ENCODE measurements at regions not wholly inside any gene's neighbourhood (a gene's known extent, or its start where the extent isn't known, plus 50 kb on each side); places are given as distances from the start of the nearest gene placed in this dataset.

DNA sequence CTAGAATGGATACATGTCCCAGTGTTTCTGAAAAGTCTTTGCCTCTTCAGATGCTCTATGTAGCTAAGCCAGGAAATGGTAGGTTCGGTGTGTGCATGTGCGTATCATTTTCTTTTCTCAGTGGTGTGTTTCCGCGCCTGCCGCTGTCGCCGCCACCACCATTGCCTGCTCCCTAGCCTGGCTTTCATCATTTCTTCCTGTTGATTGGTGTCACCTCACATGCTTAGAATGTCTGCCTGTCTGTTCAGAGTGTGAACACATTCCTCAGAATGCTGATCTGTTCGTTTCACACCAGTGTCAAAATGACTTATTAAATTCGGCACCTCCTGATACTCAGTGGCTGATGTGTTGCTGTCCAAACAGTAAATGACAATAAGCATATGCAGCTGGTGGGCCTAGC is 255.2 kb upstream of the SPRED2 start:
- H2BK12ac ChIP-seq (ENCODE audit: low read length) = no peak overlapping the region
- WGBS (ENCODE audit: extremely low coverage, insufficient coverage, insufficient read length) = no CpG with 5 or more reads among the region's 9 CpGs

GRCh38 chr2:65686928-65687521 is 254.6 kb upstream of the SPRED2 start:
- H3K23ac ChIP-seq (ENCODE audit: low read length) = no peak overlapping the region
- H2BK5ac ChIP-seq (ENCODE audit: low read depth, low read length, poor library complexity) = no peak overlapping the region
- no peak overlapping the region for H4K12ac ChIP-seq (ENCODE audit: low read depth, low read length)
- H3K4me1 ChIP-seq (ENCODE audit: control insufficient read depth in 1 of 2, insufficient read depth in 2 of 2, low read length in 2 of 2) = no peaks in the 10 kb centered on the region
- no peak overlapping the region for H3K4me2 ChIP-seq (ENCODE audit: low read length)
- no peak for DNase-seq
- peaks cover 4% of the 10 kb centered on the region for H3K9me3 ChIP-seq (ENCODE audit: insufficient read depth, low read depth, low read length)
- no peaks in the 10 kb centered on the region for H3K79me2 ChIP-seq (ENCODE audit: control insufficient read depth, insufficient read depth, low read length, poor library complexity)
- H3K79me1 ChIP-seq (ENCODE audit: low read length) = no peaks in the 10 kb centered on the region
- no peak overlapping the region for H4K8ac ChIP-seq (ENCODE audit: low read depth, low read length)
- no peaks in the 10 kb centered on the region for H3K27me3 ChIP-seq (ENCODE audit: insufficient read depth, low read length)
- WGBS (ENCODE audit: extremely low coverage, insufficient coverage, insufficient read length) = no CpG with 5 or more reads among the region's 5 CpGs
- H3K4me3 ChIP-seq (ENCODE audit: low read depth, low read length) = no peak overlapping the region
- no peak overlapping the region for H3K18ac ChIP-seq (ENCODE audit: low read length)
- H2BK12ac ChIP-seq (ENCODE audit: low read length) = no peak overlapping the region
- no peaks in the 10 kb centered on the region for H3K36me3 ChIP-seq (ENCODE audit: control insufficient read depth in 1 of 2, insufficient read depth in 2 of 2, low read length in 2 of 2)
- no peak overlapping the region for H3K14ac ChIP-seq (ENCODE audit: low read length)
- H2AK5ac ChIP-seq (ENCODE audit: low read length) = no peak overlapping the region
- no peak overlapping the region for H2BK120ac ChIP-seq (ENCODE audit: insufficient read depth, low read length, poor library complexity)
- no peak overlapping the region for H3K9ac ChIP-seq (ENCODE audit: low read length)
- no peak overlapping the region for H4K91ac ChIP-seq (ENCODE audit: low read depth, low read length)
- no peak overlapping the region for H2AFZ ChIP-seq (ENCODE audit: insufficient read depth, low read length, poor library complexity)
- no peak overlapping the region for H3K4ac ChIP-seq (ENCODE audit: low read depth, low read length)
- no peak overlapping the region for H3K27ac ChIP-seq (ENCODE audit: low read depth, low read length)

More for the DNA sequence above, 255.2 kb upstream of the SPRED2 start:
- Histone ChIP-seq H3K4me2 (ENCODE audit: low read length) (no peak overlapping the region), H2BK120ac (ENCODE audit: insufficient read depth, low read length, poor library complexity) (no peak overlapping the region), H3K36me3 (ENCODE audit: control insufficient read depth in 1 of 2, insufficient read depth in 2 of 2, low read length in 2 of 2) (no peaks in the 10 kb centered on the region), H3K9me3 (ENCODE audit: insufficient read depth, low read depth, low read length) (peaks cover 2% of the 10 kb centered on the region), H3K23ac (ENCODE audit: low read length) (no peak overlapping the region), H3K18ac (ENCODE audit: low read length) (no peak overlapping the region), H3K79me2 (ENCODE audit: control insufficient read depth, insufficient read depth, low read length, poor library complexity) (no peaks in the 10 kb centered on the region), H3K14ac (ENCODE audit: low read length) (no peak overlapping the region), H3K4ac (ENCODE audit: low read depth, low read length) (no peak overlapping the region), H4K91ac (ENCODE audit: low read depth, low read length) (no peak overlapping the region), H2AK5ac (ENCODE audit: low read length) (no peak overlapping the region), H2AFZ (ENCODE audit: insufficient read depth, low read length, poor library complexity) (no peak overlapping the region), H3K4me3 (ENCODE audit: low read depth, low read length) (no peak overlapping the region), H3K4me1 (ENCODE audit: control insufficient read depth in 1 of 2, insufficient read depth in 2 of 2, low read length in 2 of 2) (no peaks in the 10 kb centered on the region), H4K8ac (ENCODE audit: low read depth, low read length) (no peak overlapping the region), H2BK5ac (ENCODE audit: low read depth, low read length, poor library complexity) (no peak overlapping the region), H4K12ac (ENCODE audit: low read depth, low read length) (no peak overlapping the region), H3K79me1 (ENCODE audit: low read length) (no peaks in the 10 kb centered on the region), H3K9ac (ENCODE audit: low read length) (no peak overlapping the region), H3K27ac (ENCODE audit: low read depth, low read length) (no peak overlapping the region), H3K27me3 (ENCODE audit: insufficient read depth, low read length) (no peaks in the 10 kb centered on the region)
- DNase-seq = peak in 1 of 2 donors; percentile 56

DNA sequence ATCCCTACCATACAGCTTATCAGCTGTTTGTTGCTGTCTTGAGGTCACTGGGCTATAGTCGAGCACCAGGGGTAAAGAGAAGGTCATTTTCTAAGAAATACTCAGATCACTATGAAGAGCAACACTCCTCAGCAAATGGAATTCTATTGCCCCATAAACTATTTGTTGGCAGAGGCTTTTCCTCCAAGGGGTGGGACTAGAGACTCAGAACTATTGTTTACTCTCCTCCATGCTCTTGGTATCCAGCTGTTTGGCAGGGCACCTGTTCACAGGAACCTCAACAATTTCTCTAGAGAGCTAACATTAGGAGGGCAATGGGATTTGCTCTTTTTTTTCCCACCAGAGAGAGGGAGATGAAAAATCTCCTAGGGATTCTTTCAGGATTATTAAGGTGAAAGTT is 249.1 kb upstream of the SPRED2 start:
- H2BK120ac ChIP-seq (ENCODE audit: insufficient read depth, low read length, poor library complexity) = no peak overlapping the region
- no peak for DNase-seq
- H2AK5ac ChIP-seq (ENCODE audit: low read length) = no peak overlapping the region
- no peak overlapping the region for H3K14ac ChIP-seq (ENCODE audit: low read length)
- no peaks in the 10 kb centered on the region for H3K79me1 ChIP-seq (ENCODE audit: low read length)
- H3K4me2 ChIP-seq (ENCODE audit: low read length) = no peak overlapping the region
- no peak overlapping the region for H2BK5ac ChIP-seq (ENCODE audit: low read depth, low read length, poor library complexity)
- H3K79me2 ChIP-seq (ENCODE audit: control insufficient read depth, insufficient read depth, low read length, poor library complexity) = peaks cover 1% of the 10 kb centered on the region
- no peak overlapping the region for H3K23ac ChIP-seq (ENCODE audit: low read length)
- no peak overlapping the region for H3K18ac ChIP-seq (ENCODE audit: low read length)
- no peak overlapping the region for H3K9ac ChIP-seq (ENCODE audit: low read length)
- no peaks in the 10 kb centered on the region for H3K4me1 ChIP-seq (ENCODE audit: control insufficient read depth in 1 of 2, insufficient read depth in 2 of 2, low read length in 2 of 2)
- no peak overlapping the region for H3K4ac ChIP-seq (ENCODE audit: low read depth, low read length)
- no peak overlapping the region for H4K12ac ChIP-seq (ENCODE audit: low read depth, low read length)
- no peak overlapping the region for H3K27ac ChIP-seq (ENCODE audit: low read depth, low read length)
- H3K27me3 ChIP-seq (ENCODE audit: insufficient read depth, low read length) = no peaks in the 10 kb centered on the region
- H4K8ac ChIP-seq (ENCODE audit: low read depth, low read length) = no peak overlapping the region
- no peaks in the 10 kb centered on the region for H3K36me3 ChIP-seq (ENCODE audit: control insufficient read depth in 1 of 2, insufficient read depth in 2 of 2, low read length in 2 of 2)
- H3K4me3 ChIP-seq (ENCODE audit: low read depth, low read length) = no peak overlapping the region
- no peak overlapping the region for H4K91ac ChIP-seq (ENCODE audit: low read depth, low read length)
- no CpG with 5 or more reads among the region's 1 CpG for WGBS (ENCODE audit: extremely low coverage, insufficient coverage, insufficient read length)
- H2AFZ ChIP-seq (ENCODE audit: insufficient read depth, low read length, poor library complexity) = no peak overlapping the region
- H3K9me3 ChIP-seq (ENCODE audit: insufficient read depth, low read depth, low read length) = peaks cover 2% of the 10 kb centered on the region
- H2BK12ac ChIP-seq (ENCODE audit: low read length) = no peak overlapping the region

DNA sequence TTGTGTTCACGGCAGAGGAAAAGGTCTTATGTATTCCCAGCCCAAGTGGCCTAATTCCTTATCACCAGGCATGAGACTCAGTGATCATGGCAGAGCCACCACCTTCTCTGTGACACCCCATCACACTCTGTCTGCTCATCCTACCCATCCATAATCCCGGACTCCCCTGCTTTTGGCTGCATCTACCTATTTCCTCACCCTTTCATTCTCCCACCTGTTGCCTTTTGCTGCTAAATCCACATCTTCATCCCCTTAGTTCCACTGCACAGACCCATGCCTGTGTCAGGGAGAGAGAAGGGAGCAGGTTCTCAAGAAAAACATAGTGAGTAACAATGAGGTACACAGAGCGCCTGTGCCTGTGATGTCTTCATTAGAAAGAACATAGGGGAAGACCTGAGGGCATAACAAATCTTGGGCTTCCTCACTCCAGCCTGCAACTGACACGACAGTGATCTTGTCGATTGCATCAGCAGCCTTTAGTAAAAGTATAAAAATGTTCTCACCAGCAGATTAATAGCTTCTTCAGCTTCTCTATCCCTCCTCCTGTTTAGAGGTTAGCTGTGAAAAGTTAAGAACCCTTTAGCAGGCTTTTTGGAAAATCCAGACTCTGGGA is 246.5 kb upstream of the SPRED2 start:
- peak in 1 of 2 donors; percentile 11 for DNase-seq
- no peak overlapping the region for H2AFZ ChIP-seq (ENCODE audit: insufficient read depth, low read length, poor library complexity)
- no peak overlapping the region for H2BK12ac ChIP-seq (ENCODE audit: low read length)
- H4K8ac ChIP-seq (ENCODE audit: low read depth, low read length) = no peak overlapping the region
- H3K9me3 ChIP-seq (ENCODE audit: insufficient read depth, low read depth, low read length) = peaks cover 2% of the 10 kb centered on the region
- whole genome bisulfite sequencing (ENCODE audit: extremely low coverage, insufficient coverage, insufficient read length) = no CpG with 5 or more reads among the region's 5 CpGs
- peaks cover 1% of the 10 kb centered on the region for H3K79me2 ChIP-seq (ENCODE audit: control insufficient read depth, insufficient read depth, low read length, poor library complexity)
- H3K4ac ChIP-seq (ENCODE audit: low read depth, low read length) = no peak overlapping the region
- no peaks in the 10 kb centered on the region for H3K4me1 ChIP-seq (ENCODE audit: control insufficient read depth in 1 of 2, insufficient read depth in 2 of 2, low read length in 2 of 2)
- H3K4me3 ChIP-seq (ENCODE audit: low read depth, low read length) = no peak overlapping the region
- no peak overlapping the region for H3K4me2 ChIP-seq (ENCODE audit: low read length)
- H3K27me3 ChIP-seq (ENCODE audit: insufficient read depth, low read length) = no peaks in the 10 kb centered on the region
- no peak overlapping the region for H3K18ac ChIP-seq (ENCODE audit: low read length)
- no peak overlapping the region for H4K12ac ChIP-seq (ENCODE audit: low read depth, low read length)
- no peak overlapping the region for H3K9ac ChIP-seq (ENCODE audit: low read length)
- no peaks in the 10 kb centered on the region for H3K36me3 ChIP-seq (ENCODE audit: control insufficient read depth in 1 of 2, insufficient read depth in 2 of 2, low read length in 2 of 2)
- no peak overlapping the region for H2AK5ac ChIP-seq (ENCODE audit: low read length)
- H3K23ac ChIP-seq (ENCODE audit: low read length) = peak overlapping the region; percentile 77
- no peak overlapping the region for H3K14ac ChIP-seq (ENCODE audit: low read length)
- H2BK5ac ChIP-seq (ENCODE audit: low read depth, low read length, poor library complexity) = no peak overlapping the region
- H2BK120ac ChIP-seq (ENCODE audit: insufficient read depth, low read length, poor library complexity) = no peak overlapping the region
- no peak overlapping the region for H4K91ac ChIP-seq (ENCODE audit: low read depth, low read length)
- H3K79me1 ChIP-seq (ENCODE audit: low read length) = no peaks in the 10 kb centered on the region
- H3K27ac ChIP-seq (ENCODE audit: low read depth, low read length) = no peak overlapping the region
